Colonic mucosa (tissue), 4 donors: ENCODE measurements at regions not wholly inside any gene's neighbourhood (a gene's known extent, or its start where the extent isn't known, plus 50 kb on each side); places are given as distances from the start of the nearest gene placed in this dataset.

ENCODE experiments used
- DNase-seq: peaks from one replicate; pipeline ENCODE4 v3.0.0-alpha.2; 2020
- H3K27ac ChIP-seq: fragments of 200-600 bp; one replicate; pipeline ENCODE4 v1.8.0; 2021
- H3K27me3 ChIP-seq: fragments of 200-600 bp; one replicate; pipeline ENCODE4 v1.8.0; 2021
- H3K36me3 ChIP-seq: fragments of 200-600 bp; one replicate; pipeline ENCODE4 v1.8.0; 2021
- H3K4me1 ChIP-seq: fragments of 200-600 bp; one replicate; pipeline ENCODE4 v1.8.0; 2021; ENCODE audit warnings: mild to moderate bottlenecking
- H3K4me3 ChIP-seq: fragments of 200-600 bp; one replicate; pipeline ENCODE4 v1.8.0; 2021
- H3K9ac ChIP-seq, 2 donors: one replicate each; pipeline ENCODE4 v1.7.0; 2013; ENCODE audit warnings: control low read depth in 2 of 2, low read depth in 2 of 2, low read length in 2 of 2
- H3K9me3 ChIP-seq: fragments of 200-600 bp; one replicate; pipeline ENCODE4 v1.8.0; 2021
- CTCF ChIP-seq: fragments of 200-600 bp; IDR thresholded peaks from one replicate; pipeline ENCODE4 v1.8.0; 2022; ENCODE audit warnings: antibody characterized with exemption, mild to moderate bottlenecking
- intact Hi-C: fragments of 100-400 bp; cut with DNase I; formaldehyde crosslinking; loops from one replicate; pipeline ENCODE4 v1.14.1; 2022
- donor health status: healthy.
- donor health status: DM: no; HTN: no; CAD: no.
- donor health status: DM: no; HTN: no; CAD: no.

- no peaks in the 10 kb centered on the region for H3K9me3 ChIP-seq
- no peak overlapping the region for H3K9ac ChIP-seq
- H3K36me3 ChIP-seq, result no peaks in the 10 kb centered on the region
- H3K27ac ChIP-seq, result no peak overlapping the region
- intact Hi-C loops, result no loop called here
- DNase-seq, result no peak
- no peaks in the 10 kb centered on the region for H3K4me1 ChIP-seq
- no peak for TF ChIP-seq CTCF
- H3K4me3 ChIP-seq, result no peak overlapping the region
- no peaks in the 10 kb centered on the region for H3K27me3 ChIP-seq
These were observed 220.7 kb downstream of the OMA1 start for GRCh38 chr1:58325866-58326265.

- intact Hi-C loops, result no loop called here
- Histone ChIP-seq H3K4me1 (no peaks in the 10 kb centered on the region), H3K9me3 (no peaks in the 10 kb centered on the region), H3K9ac (no peak overlapping the region), H3K27me3 (no peaks in the 10 kb centered on the region), H3K36me3 (no peaks in the 10 kb centered on the region), H3K4me3 (no peak overlapping the region), H3K27ac (no peak overlapping the region)
- no peak for DNase-seq
- no peak for TF ChIP-seq CTCF
These were observed 222.0 kb downstream of the OMA1 start for GRCh38 chr1:58324558-58324957.

- intact Hi-C loops, result no loop called here
- DNase-seq, result no peak
- Histone ChIP-seq H3K9me3 (no peaks in the 10 kb centered on the region), H3K4me1 (no peaks in the 10 kb centered on the region), H3K27me3 (no peaks in the 10 kb centered on the region), H3K4me3 (no peak overlapping the region), H3K36me3 (no peaks in the 10 kb centered on the region), H3K9ac (no peak overlapping the region), H3K27ac (no peak overlapping the region)
- TF ChIP-seq CTCF, result no peak
These were observed 228.1 kb downstream of the OMA1 start for GRCh38 chr1:58318157-58319005.

GRCh38 chr1:58317694-58318093, 228.8 kb downstream of the OMA1 start:
- Histone ChIP-seq H3K27me3 (no peaks in the 10 kb centered on the region), H3K36me3 (no peaks in the 10 kb centered on the region), H3K9ac (no peak overlapping the region), H3K27ac (no peak overlapping the region), H3K4me1 (no peaks in the 10 kb centered on the region), H3K9me3 (no peaks in the 10 kb centered on the region), H3K4me3 (no peak overlapping the region)
- no peak for TF ChIP-seq CTCF
- intact Hi-C loops, result no loop called here
- no peak for DNase-seq

GRCh38 chr1:58317086-58317485, 229.4 kb downstream of the OMA1 start:
- intact Hi-C loops, result no loop called here
- H3K9ac ChIP-seq, result no peak overlapping the region
- no peaks in the 10 kb centered on the region for H3K27me3 ChIP-seq
- no peaks in the 10 kb centered on the region for H3K4me1 ChIP-seq
- no peak for TF ChIP-seq CTCF
- H3K27ac ChIP-seq, result no peak overlapping the region
- no peak overlapping the region for H3K4me3 ChIP-seq
- H3K36me3 ChIP-seq, result no peaks in the 10 kb centered on the region
- H3K9me3 ChIP-seq, result no peaks in the 10 kb centered on the region
- DNase-seq, result no peak
